ENCODE measurements at regions not wholly inside any gene's neighbourhood (a gene's known extent, or its start where the extent isn't known, plus 50 kb on each side); places are given as distances from the start of the nearest gene placed in this dataset.

DNA sequence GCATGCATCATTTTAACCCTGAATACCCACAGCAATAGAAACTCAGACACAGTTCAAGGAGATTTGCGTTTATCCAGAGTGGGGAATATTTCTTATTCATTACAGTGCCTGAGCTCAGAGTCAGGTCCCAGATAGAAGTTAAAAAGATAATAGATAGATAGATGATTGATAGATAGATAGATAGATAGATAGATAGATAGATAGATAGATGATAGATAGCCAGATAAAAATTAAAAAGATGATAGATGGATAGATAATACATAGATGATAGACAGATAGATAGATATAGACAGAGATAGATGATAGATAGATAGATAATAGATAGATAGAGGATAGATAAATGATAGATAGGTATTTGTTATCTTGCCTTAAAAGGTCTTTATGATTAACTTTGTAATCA lies 184.7 kb downstream of the MYLK4 start:
- Histone ChIP-seq H3K9me3 (ENCODE audit: severe bottlenecking) (no peaks in the 10 kb centered on the region), H3K4me3 (ENCODE audit: severe bottlenecking) (no peak overlapping the region), H3K27me3 (ENCODE audit: insufficient read depth, poor library complexity, severe bottlenecking) (no peaks in the 10 kb centered on the region), H3K36me3 (ENCODE audit: low read depth) (no peaks in the 10 kb centered on the region), H3K4me1 (ENCODE audit: insufficient read depth, poor library complexity, severe bottlenecking) (no peaks in the 10 kb centered on the region), H3K27ac (ENCODE audit: poor library complexity, severe bottlenecking) (no peak overlapping the region)
- TF ChIP-seq, protein P1, sequence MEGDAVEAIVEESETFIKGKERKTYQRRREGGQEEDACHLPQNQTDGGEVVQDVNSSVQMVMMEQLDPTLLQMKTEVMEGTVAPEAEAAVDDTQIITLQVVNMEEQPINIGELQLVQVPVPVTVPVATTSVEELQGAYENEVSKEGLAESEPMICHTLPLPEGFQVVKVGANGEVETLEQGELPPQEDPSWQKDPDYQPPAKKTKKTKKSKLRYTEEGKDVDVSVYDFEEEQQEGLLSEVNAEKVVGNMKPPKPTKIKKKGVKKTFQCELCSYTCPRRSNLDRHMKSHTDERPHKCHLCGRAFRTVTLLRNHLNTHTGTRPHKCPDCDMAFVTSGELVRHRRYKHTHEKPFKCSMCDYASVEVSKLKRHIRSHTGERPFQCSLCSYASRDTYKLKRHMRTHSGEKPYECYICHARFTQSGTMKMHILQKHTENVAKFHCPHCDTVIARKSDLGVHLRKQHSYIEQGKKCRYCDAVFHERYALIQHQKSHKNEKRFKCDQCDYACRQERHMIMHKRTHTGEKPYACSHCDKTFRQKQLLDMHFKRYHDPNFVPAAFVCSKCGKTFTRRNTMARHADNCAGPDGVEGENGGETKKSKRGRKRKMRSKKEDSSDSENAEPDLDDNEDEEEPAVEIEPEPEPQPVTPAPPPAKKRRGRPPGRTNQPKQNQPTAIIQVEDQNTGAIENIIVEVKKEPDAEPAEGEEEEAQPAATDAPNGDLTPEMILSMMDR (IDR thresholded peaks at IDR 0.05; ENCODE audit: poor library complexity, severe bottlenecking) = no peak
- ATAC-seq (ENCODE audit: low read depth) (no peak), DNase-seq (ENCODE audit: low spot score) (no peak)

DNA sequence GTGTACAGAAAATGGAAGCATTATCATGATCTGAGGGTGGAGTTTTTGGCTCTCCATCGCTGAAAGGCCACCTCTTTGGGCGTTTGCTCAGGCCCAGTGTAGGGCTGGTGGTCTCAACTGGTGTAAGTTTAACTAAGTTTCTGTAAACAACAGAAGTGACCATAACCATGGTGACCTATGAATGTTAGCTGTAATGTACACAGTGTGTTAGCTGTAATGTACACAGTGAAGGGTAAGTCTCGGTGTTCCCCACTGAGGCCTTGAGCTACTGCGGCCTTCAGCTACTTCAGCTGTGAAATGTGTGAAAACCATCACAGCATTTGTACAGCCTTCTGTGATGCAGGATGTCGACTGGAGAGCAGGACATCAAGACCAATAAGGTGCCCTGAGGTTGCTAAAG lies 185.2 kb downstream of the MYLK4 start:
- H3K4me3 ChIP-seq (ENCODE audit: severe bottlenecking) = no peak overlapping the region
- no peak overlapping the region for H3K27ac ChIP-seq (ENCODE audit: poor library complexity, severe bottlenecking)
- TF ChIP-seq, protein P1 (IDR thresholded peaks at IDR 0.05; ENCODE audit: poor library complexity, severe bottlenecking) = no peak
- no peaks in the 10 kb centered on the region for H3K27me3 ChIP-seq (ENCODE audit: insufficient read depth, poor library complexity, severe bottlenecking)
- DNase-seq (ENCODE audit: low spot score) (no peak), ATAC-seq (ENCODE audit: low read depth) (no peak)
- no peaks in the 10 kb centered on the region for H3K36me3 ChIP-seq (ENCODE audit: low read depth)
- no peaks in the 10 kb centered on the region for H3K4me1 ChIP-seq (ENCODE audit: insufficient read depth, poor library complexity, severe bottlenecking)
- H3K9me3 ChIP-seq (ENCODE audit: severe bottlenecking) = no peaks in the 10 kb centered on the region

DNA sequence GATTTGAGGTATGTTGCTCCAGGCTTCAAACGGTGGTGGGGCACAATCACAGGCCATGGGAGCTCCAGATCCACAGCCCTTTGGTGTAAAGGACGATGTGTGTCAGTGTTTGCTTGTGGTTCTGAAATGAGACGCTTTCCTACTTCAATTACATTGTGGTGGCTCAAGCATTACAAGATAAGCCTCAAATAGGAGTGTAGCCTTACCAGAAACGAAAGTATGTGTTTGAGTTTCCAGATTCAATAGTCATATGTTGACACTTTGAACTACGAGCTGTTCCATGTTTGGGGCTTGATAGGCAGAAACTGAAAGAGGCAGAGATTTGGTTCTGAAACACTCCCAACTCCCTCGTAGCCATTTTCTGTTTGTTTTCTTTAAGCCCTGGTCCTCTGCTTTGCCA lies 187.1 kb downstream of the MYLK4 start:
- Histone ChIP-seq H3K4me3 (ENCODE audit: severe bottlenecking) (no peak overlapping the region), H3K27ac (ENCODE audit: poor library complexity, severe bottlenecking) (no peak overlapping the region), H3K27me3 (ENCODE audit: insufficient read depth, poor library complexity, severe bottlenecking) (no peaks in the 10 kb centered on the region), H3K9me3 (ENCODE audit: severe bottlenecking) (no peaks in the 10 kb centered on the region), H3K36me3 (ENCODE audit: low read depth) (no peaks in the 10 kb centered on the region), H3K4me1 (ENCODE audit: insufficient read depth, poor library complexity, severe bottlenecking) (no peaks in the 10 kb centered on the region)
- TF ChIP-seq, protein P1 (IDR thresholded peaks at IDR 0.05; ENCODE audit: poor library complexity, severe bottlenecking) = no peak
- no peak for ATAC-seq (ENCODE audit: low read depth)
- DNase-seq (ENCODE audit: low spot score) = no peak

DNA sequence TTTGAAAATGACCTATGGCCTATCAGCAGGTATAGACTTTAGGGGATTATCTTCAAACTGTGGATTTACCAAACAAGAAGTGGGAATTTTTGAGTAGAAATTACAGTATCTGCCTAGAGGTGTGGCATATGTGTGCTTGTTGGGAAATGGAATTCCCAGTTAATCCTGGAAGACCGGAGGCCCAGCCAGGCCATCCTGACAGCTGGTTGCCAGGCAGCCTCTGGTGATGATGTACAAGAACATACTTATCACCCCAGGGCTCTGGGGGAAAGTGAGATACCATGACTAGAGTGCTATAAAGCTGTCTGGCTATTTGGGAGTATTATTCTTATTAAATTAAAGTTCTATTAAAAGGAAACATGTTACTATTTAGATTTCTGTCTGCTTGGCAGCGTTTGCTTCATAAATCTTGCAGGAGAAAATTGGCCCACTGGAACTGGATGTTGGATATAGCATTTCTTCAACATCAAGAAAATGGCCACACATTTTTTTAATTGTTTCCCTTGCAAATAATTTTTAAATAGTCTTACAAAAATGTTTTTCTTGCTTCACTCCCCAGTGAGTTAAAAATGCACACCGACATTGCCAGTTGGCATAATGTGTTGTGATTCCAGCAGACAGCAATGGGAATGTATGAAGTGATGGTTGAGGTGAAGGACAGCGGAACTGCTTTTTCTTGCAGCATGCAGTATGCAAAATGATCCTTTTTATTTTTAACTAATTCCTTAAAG lies 187.8 kb downstream of the MYLK4 start:
- H3K4me1 ChIP-seq (ENCODE audit: insufficient read depth, poor library complexity, severe bottlenecking) = no peaks in the 10 kb centered on the region
- no peaks in the 10 kb centered on the region for H3K9me3 ChIP-seq (ENCODE audit: severe bottlenecking)
- no peaks in the 10 kb centered on the region for H3K27me3 ChIP-seq (ENCODE audit: insufficient read depth, poor library complexity, severe bottlenecking)
- no peak for ATAC-seq (ENCODE audit: low read depth)
- TF ChIP-seq, protein P1 (IDR thresholded peaks at IDR 0.05; ENCODE audit: poor library complexity, severe bottlenecking) = no peak
- H3K4me3 ChIP-seq (ENCODE audit: severe bottlenecking) = no peak overlapping the region
- no peaks in the 10 kb centered on the region for H3K36me3 ChIP-seq (ENCODE audit: low read depth)
- DNase-seq (ENCODE audit: low spot score) = no peak
- H3K27ac ChIP-seq (ENCODE audit: poor library complexity, severe bottlenecking) = no peak overlapping the region

DNA sequence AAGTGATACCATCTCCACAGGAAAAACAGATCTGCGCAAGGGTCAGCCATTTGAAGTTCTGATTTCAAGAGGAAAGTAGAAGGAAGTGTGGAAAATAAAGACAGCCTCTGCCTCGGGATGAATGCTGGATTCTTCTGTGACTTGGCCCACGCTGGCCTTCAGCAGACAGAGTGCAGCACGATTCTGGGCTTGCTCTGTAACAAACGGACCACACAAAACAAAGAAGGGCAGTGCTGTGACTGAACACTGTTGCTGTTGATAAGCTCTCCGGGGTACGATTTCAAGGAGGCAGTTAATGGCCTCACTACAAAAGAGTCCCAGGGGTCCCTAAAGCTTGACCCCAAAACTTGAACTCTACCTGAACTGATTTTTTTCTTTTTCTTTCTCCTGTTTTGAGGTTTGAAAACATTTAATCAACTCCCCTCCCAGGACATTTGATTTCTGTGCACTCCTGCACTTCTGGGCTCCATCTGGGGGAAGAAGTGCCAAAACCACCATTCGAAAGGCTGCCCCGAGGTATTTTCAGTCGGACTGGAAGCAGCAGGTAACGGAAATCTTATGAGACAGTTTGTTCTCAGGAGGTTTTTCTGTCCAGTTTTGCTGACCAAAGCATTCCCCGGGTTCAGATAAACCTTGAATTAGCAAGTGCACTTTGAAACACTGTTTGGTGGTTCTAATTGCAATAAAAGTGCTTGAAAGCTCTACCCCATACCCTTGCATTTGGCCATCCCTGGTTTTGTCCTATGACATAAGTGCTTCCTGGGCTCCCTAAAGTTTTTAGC lies 189.6 kb downstream of the MYLK4 start:
- Histone ChIP-seq H3K4me3 (ENCODE audit: severe bottlenecking) (no peak overlapping the region), H3K4me1 (ENCODE audit: insufficient read depth, poor library complexity, severe bottlenecking) (no peaks in the 10 kb centered on the region), H3K27me3 (ENCODE audit: insufficient read depth, poor library complexity, severe bottlenecking) (no peaks in the 10 kb centered on the region), H3K36me3 (ENCODE audit: low read depth) (no peaks in the 10 kb centered on the region), H3K27ac (ENCODE audit: poor library complexity, severe bottlenecking) (no peak overlapping the region), H3K9me3 (ENCODE audit: severe bottlenecking) (no peaks in the 10 kb centered on the region)
- DNase-seq (ENCODE audit: low spot score) (no peak), ATAC-seq (ENCODE audit: low read depth) (no peak)
- TF ChIP-seq, protein P1 (IDR thresholded peaks at IDR 0.05; ENCODE audit: poor library complexity, severe bottlenecking) = no peak

All from RWPE2 (cell line).